Kidney epithelial cell (primary cell): ENCODE measurements at regions not wholly inside any gene's neighbourhood (a gene's known extent, or its start where the extent isn't known, plus 50 kb on each side); places are given as distances from the start of the nearest gene placed in this dataset.
"Not testable (repeated sequence)": the region's sequence is repeated elsewhere in the genome, so short reads cannot be mapped to it uniquely, and the experiment has no call there.

ENCODE experiments used
- DNase-seq: peaks from one replicate; pipeline ENCODE4 v3.0.0-alpha.2; 2010; ENCODE audit warnings: low read depth
- H3K27me3 ChIP-seq: 2 replicates; pipeline ENCODE4 v1.6.0; 2011; ENCODE audit warnings: low read length; ENCODE audit not compliant: control insufficient read depth, insufficient read depth
- H3K36me3 ChIP-seq: 2 replicates; pipeline ENCODE4 v1.5.1; 2011; ENCODE audit warnings: low read length; ENCODE audit not compliant: control insufficient read depth, insufficient read depth
- H3K4me3 ChIP-seq: 2 replicates; pipeline ENCODE4 v1.5.1; 2011; ENCODE audit warnings: low read depth, mild to moderate bottlenecking, control low read depth, low read length
- TF ChIP-seq, protein P1 (sequence below): IDR thresholded peaks from 2 replicates; pipeline ENCODE4 v1.5.1; 2011; ENCODE audit warnings: mild to moderate bottlenecking, moderate library complexity, low read length, control low read depth, inconsistent platforms; ENCODE audit not compliant: insufficient read depth, poor library complexity, severe bottlenecking

DNA sequence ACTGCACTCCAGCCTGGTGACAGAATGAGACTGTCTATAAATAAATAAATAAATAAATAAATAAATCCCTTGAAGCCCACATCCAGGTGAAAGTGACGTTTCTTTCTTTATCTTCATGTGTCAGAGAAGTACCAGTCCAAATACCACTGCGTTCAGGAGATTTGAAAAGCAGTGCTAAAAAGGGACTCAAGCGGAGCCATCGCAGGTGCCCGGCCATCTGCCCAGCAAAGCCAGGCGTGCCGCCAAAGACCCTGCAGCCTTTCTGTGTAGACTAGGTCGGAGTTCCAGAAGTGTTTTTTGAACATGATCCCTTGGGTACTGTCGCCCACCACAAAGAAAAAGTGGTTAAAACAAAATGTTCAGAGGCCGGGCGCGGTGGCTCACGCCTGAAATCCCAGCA is 65.7 kb upstream of the CEP85L start:
- no peak for DNase-seq
- TF ChIP-seq, protein P1, sequence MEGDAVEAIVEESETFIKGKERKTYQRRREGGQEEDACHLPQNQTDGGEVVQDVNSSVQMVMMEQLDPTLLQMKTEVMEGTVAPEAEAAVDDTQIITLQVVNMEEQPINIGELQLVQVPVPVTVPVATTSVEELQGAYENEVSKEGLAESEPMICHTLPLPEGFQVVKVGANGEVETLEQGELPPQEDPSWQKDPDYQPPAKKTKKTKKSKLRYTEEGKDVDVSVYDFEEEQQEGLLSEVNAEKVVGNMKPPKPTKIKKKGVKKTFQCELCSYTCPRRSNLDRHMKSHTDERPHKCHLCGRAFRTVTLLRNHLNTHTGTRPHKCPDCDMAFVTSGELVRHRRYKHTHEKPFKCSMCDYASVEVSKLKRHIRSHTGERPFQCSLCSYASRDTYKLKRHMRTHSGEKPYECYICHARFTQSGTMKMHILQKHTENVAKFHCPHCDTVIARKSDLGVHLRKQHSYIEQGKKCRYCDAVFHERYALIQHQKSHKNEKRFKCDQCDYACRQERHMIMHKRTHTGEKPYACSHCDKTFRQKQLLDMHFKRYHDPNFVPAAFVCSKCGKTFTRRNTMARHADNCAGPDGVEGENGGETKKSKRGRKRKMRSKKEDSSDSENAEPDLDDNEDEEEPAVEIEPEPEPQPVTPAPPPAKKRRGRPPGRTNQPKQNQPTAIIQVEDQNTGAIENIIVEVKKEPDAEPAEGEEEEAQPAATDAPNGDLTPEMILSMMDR: no peak
- Histone ChIP-seq H3K27me3 (no peaks in the 10 kb centered on the region), H3K36me3 (no peaks in the 10 kb centered on the region), H3K4me3 (no peak overlapping the region)

- not testable (repeated sequence) for DNase-seq, H3K4me3 ChIP-seq, H3K27me3 ChIP-seq, H3K36me3 ChIP-seq
Measured at GRCh38 chr6:118715907-118716306, 64.5 kb upstream of the CEP85L start.

- no peaks in the 10 kb centered on the region for H3K36me3 ChIP-seq
- no peak for DNase-seq
- H3K27me3 ChIP-seq: no peaks in the 10 kb centered on the region
- H3K4me3 ChIP-seq: no peak overlapping the region
- TF ChIP-seq, protein P1: no peak
Measured at GRCh38 chr6:118715376-118715775, 64.0 kb upstream of the CEP85L start.

GRCh38 chr6:118714756-118715155 is 63.4 kb upstream of the CEP85L start:
- Histone ChIP-seq H3K36me3 (no peaks in the 10 kb centered on the region), H3K4me3 (no peak overlapping the region), H3K27me3 (no peaks in the 10 kb centered on the region)
- DNase-seq: no peak
- TF ChIP-seq, protein P1: no peak

GRCh38 chr6:118712969-118713368 is 61.6 kb upstream of the CEP85L start:
- no peaks in the 10 kb centered on the region for H3K36me3 ChIP-seq

DNA sequence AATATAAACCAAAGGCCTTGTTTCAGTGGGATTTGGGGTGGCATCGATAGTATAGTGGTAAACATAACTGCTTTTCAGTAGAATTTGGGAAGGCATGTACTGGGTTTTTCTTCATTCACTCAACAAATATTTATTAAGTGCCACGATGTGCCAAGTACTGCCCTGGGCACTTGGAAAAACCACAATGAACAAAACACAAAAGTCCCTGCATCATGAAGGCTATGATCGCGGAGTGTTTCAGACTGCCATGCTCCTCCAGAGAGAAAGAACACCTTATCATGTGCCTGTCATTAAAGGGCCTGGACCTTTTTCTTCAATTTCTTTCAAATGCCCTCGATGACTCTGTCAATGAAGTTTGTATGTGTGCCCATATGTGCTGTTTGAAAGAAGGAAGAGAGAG is 59.2 kb upstream of the CEP85L start:
- Histone ChIP-seq H3K4me3 (no peak overlapping the region), H3K36me3 (no peaks in the 10 kb centered on the region), H3K27me3 (no peaks in the 10 kb centered on the region)
- no peak for DNase-seq
- TF ChIP-seq, protein P1: no peak

More at GRCh38 chr6:118712969-118713368, 61.6 kb upstream of the CEP85L start:
- Histone ChIP-seq H3K4me3 (no peak overlapping the region), H3K27me3 (no peaks in the 10 kb centered on the region)
- no peak for DNase-seq
- TF ChIP-seq, protein P1: no peak
